ENCODE measurements at regions not wholly inside any gene's neighbourhood (a gene's known extent, or its start where the extent isn't known, plus 50 kb on each side); places are given as distances from the start of the nearest gene placed in this dataset.

DNA sequence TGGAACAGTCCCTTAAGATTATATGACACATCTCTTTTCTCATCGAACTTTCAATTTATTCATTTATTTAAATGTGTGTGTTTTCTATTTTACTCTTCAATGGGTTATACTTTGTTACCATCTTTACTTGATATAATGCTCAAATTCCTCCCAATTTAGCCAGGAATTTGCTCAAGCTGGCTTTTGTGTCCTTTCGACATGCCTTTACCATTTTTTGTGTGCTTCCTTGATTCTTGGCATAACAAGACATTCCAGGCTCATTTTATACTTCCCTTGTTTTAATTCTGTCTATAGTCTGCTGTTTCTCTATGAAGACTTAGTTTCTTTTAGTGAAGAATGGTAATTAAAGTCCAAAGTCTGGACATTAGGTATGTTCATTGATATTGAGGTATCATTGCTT is 315.8 kb downstream of the AEBP2 start (continued):
- TF ChIP-seq, protein P1, sequence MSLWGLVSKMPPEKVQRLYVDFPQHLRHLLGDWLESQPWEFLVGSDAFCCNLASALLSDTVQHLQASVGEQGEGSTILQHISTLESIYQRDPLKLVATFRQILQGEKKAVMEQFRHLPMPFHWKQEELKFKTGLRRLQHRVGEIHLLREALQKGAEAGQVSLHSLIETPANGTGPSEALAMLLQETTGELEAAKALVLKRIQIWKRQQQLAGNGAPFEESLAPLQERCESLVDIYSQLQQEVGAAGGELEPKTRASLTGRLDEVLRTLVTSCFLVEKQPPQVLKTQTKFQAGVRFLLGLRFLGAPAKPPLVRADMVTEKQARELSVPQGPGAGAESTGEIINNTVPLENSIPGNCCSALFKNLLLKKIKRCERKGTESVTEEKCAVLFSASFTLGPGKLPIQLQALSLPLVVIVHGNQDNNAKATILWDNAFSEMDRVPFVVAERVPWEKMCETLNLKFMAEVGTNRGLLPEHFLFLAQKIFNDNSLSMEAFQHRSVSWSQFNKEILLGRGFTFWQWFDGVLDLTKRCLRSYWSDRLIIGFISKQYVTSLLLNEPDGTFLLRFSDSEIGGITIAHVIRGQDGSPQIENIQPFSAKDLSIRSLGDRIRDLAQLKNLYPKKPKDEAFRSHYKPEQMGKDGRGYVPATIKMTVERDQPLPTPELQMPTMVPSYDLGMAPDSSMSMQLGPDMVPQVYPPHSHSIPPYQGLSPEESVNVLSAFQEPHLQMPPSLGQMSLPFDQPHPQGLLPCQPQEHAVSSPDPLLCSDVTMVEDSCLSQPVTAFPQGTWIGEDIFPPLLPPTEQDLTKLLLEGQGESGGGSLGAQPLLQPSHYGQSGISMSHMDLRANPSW (CRISPR knock-in tag; conservative IDR thresholded peaks at IDR 0.05; ENCODE audit: low read depth): no peak

DNA sequence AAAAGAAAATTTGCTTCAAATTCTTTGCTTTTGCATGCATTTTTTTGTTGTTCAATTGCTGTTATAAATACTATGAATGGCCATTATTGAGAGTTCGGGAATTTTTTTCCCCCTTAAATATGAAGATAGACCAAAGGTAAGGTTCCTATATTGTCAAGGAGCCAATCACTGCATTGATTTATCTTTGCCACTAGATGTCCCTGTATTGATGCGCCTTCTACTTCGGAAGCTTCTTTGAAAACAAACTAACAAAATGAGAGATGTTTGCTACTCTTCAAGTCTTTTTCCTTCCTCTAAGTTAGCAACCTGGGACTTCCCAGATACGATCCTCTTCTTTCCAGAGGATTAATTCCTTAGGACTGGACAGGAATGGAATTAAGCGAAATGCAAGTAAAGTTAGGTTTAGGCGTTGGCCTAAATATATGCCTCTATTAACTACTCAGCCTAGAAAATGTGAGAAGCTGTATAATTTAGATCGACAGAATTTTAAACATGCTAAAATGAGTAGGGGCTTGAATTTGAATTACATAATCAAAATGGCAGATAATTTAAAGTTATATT is 318.1 kb downstream of the AEBP2 start:
- ChIA-PET CTCF (interaction anchor here (0.6 to 2.2 kb wide), 16 partner anchors 11 to 611 kb away, joined by 3 to 13 read pairs (median 4); partner anchors contain the start of gene PDE3A), POLR2A (no interaction called here)
- TF ChIP-seq ESRRA (CRISPR knock-in tag; IDR thresholded peaks at IDR 0.05; ENCODE audit: borderline replicate concordance): no peak
- TF ChIP-seq, protein P2, sequence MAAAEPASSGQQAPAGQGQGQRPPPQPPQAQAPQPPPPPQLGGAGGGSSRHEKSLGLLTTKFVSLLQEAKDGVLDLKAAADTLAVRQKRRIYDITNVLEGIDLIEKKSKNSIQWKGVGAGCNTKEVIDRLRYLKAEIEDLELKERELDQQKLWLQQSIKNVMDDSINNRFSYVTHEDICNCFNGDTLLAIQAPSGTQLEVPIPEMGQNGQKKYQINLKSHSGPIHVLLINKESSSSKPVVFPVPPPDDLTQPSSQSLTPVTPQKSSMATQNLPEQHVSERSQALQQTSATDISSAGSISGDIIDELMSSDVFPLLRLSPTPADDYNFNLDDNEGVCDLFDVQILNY (CRISPR knock-in tag; IDR thresholded peaks at IDR 0.05): no peak
- no peak for TF ChIP-seq NR3C1 (CRISPR knock-in tag; conservative IDR thresholded peaks at IDR 0.05; ENCODE audit: low read depth)
- TF ChIP-seq ZNF138 (CRISPR knock-in tag; conservative IDR thresholded peaks at IDR 0.05): no peak
- TF ChIP-seq, protein P3, sequence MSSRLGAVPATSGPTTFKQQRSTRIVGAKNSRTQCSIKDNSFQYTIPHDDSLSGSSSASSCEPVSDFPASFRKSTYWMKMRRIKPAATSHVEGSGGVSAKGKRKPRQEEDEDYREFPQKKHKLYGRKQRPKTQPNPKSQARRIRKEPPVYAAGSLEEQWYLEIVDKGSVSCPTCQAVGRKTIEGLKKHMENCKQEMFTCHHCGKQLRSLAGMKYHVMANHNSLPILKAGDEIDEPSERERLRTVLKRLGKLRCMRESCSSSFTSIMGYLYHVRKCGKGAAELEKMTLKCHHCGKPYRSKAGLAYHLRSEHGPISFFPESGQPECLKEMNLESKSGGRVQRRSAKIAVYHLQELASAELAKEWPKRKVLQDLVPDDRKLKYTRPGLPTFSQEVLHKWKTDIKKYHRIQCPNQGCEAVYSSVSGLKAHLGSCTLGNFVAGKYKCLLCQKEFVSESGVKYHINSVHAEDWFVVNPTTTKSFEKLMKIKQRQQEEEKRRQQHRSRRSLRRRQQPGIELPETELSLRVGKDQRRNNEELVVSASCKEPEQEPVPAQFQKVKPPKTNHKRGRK (CRISPR knock-in tag; IDR thresholded peaks at IDR 0.05; ENCODE audit: borderline replicate concordance): no peak
- TF ChIP-seq, protein P4, sequence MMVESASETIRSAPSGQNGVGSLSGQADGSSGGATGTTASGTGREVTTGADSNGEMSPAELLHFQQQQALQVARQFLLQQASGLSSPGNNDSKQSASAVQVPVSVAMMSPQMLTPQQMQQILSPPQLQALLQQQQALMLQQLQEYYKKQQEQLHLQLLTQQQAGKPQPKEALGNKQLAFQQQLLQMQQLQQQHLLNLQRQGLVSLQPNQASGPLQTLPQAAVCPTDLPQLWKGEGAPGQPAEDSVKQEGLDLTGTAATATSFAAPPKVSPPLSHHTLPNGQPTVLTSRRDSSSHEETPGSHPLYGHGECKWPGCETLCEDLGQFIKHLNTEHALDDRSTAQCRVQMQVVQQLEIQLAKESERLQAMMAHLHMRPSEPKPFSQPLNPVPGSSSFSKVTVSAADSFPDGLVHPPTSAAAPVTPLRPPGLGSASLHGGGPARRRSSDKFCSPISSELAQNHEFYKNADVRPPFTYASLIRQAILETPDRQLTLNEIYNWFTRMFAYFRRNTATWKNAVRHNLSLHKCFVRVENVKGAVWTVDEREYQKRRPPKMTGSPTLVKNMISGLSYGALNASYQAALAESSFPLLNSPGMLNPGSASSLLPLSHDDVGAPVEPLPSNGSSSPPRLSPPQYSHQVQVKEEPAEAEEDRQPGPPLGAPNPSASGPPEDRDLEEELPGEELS (CRISPR knock-in tag; IDR thresholded peaks at IDR 0.05): no peak
- TF ChIP-seq MXD4 (CRISPR knock-in tag; IDR thresholded peaks at IDR 0.05; ENCODE audit: borderline replicate concordance): no peak
- H3K9me3 Mint-ChIP-seq: peaks cover 15% of the 10 kb centered on the region
- ATAC-seq (peak; percentile 75), DNase-seq (ENCODE audit: low spot score) (no peak)
- H3K4me3 Mint-ChIP-seq: no peak overlapping the region
- H3K27ac Mint-ChIP-seq: no peak overlapping the region
- no peaks in the 10 kb centered on the region for H3K4me1 Mint-ChIP-seq
- peaks cover 8% of the 10 kb centered on the region for H3K36me3 Mint-ChIP-seq
- no peaks in the 10 kb centered on the region for H3K27me3 Mint-ChIP-seq (ENCODE audit: low read depth)

DNA sequence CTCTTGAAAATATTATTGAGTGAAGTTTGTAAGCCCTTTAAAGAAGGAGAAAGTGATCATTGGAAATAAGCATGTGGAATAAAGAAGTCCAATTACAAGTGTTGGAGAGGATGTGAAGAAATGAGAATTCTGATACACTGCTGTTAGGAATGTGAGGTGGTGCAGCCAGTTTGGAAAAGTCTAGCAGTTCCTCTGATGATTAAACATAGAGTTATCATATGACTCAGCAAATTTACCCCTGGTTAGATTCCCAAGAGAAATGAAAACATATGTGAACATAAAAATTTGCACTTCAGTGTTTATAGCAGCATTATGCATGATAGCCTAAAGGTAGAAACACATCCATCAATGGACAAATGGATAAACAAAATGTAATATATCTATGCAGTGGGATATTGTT is 319.9 kb downstream of the AEBP2 start:
- CTCF ChIA-PET: no interaction called here
- H3K27ac Mint-ChIP-seq: no peak overlapping the region
- H3K27me3 Mint-ChIP-seq (ENCODE audit: low read depth): no peaks in the 10 kb centered on the region
- H3K4me1 Mint-ChIP-seq: no peaks in the 10 kb centered on the region
- no peaks in the 10 kb centered on the region for H3K36me3 Mint-ChIP-seq
- DNase-seq (ENCODE audit: low spot score) (no peak), ATAC-seq (no peak)
- POLR2A ChIA-PET: no interaction called here
- no peaks in the 10 kb centered on the region for H3K9me3 Mint-ChIP-seq
- H3K4me3 Mint-ChIP-seq: no peak overlapping the region
- TF ChIP-seq, protein P1 (CRISPR knock-in tag; conservative IDR thresholded peaks at IDR 0.05; ENCODE audit: low read depth): no peak
- TF ChIP-seq, protein P5, sequence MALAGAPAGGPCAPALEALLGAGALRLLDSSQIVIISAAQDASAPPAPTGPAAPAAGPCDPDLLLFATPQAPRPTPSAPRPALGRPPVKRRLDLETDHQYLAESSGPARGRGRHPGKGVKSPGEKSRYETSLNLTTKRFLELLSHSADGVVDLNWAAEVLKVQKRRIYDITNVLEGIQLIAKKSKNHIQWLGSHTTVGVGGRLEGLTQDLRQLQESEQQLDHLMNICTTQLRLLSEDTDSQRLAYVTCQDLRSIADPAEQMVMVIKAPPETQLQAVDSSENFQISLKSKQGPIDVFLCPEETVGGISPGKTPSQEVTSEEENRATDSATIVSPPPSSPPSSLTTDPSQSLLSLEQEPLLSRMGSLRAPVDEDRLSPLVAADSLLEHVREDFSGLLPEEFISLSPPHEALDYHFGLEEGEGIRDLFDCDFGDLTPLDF (CRISPR knock-in tag; IDR thresholded peaks at IDR 0.05): no peak
- TF ChIP-seq ZNF138 (CRISPR knock-in tag; conservative IDR thresholded peaks at IDR 0.05) (no peak), GRHL2 (CRISPR knock-in tag; IDR thresholded peaks at IDR 0.05; ENCODE audit: insufficient replicate concordance, severe bottlenecking) (no peak), ZNF263 (CRISPR knock-in tag; IDR thresholded peaks at IDR 0.05; ENCODE audit: low read depth) (no peak), ESRRA (CRISPR knock-in tag; IDR thresholded peaks at IDR 0.05; ENCODE audit: borderline replicate concordance) (no peak), FOXK1 (CRISPR knock-in tag; IDR thresholded peaks at IDR 0.05) (no peak)
- TF ChIP-seq, protein P6, sequence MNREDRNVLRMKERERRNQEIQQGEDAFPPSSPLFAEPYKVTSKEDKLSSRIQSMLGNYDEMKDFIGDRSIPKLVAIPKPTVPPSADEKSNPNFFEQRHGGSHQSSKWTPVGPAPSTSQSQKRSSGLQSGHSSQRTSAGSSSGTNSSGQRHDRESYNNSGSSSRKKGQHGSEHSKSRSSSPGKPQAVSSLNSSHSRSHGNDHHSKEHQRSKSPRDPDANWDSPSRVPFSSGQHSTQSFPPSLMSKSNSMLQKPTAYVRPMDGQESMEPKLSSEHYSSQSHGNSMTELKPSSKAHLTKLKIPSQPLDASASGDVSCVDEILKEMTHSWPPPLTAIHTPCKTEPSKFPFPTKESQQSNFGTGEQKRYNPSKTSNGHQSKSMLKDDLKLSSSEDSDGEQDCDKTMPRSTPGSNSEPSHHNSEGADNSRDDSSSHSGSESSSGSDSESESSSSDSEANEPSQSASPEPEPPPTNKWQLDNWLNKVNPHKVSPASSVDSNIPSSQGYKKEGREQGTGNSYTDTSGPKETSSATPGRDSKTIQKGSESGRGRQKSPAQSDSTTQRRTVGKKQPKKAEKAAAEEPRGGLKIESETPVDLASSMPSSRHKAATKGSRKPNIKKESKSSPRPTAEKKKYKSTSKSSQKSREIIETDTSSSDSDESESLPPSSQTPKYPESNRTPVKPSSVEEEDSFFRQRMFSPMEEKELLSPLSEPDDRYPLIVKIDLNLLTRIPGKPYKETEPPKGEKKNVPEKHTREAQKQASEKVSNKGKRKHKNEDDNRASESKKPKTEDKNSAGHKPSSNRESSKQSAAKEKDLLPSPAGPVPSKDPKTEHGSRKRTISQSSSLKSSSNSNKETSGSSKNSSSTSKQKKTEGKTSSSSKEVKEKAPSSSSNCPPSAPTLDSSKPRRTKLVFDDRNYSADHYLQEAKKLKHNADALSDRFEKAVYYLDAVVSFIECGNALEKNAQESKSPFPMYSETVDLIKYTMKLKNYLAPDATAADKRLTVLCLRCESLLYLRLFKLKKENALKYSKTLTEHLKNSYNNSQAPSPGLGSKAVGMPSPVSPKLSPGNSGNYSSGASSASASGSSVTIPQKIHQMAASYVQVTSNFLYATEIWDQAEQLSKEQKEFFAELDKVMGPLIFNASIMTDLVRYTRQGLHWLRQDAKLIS (CRISPR knock-in tag; IDR thresholded peaks at IDR 0.05; ENCODE audit: borderline replicate concordance): no peak
- TF ChIP-seq, protein P7, sequence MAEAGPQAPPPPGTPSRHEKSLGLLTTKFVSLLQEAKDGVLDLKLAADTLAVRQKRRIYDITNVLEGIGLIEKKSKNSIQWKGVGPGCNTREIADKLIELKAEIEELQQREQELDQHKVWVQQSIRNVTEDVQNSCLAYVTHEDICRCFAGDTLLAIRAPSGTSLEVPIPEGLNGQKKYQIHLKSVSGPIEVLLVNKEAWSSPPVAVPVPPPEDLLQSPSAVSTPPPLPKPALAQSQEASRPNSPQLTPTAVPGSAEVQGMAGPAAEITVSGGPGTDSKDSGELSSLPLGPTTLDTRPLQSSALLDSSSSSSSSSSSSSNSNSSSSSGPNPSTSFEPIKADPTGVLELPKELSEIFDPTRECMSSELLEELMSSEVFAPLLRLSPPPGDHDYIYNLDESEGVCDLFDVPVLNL (CRISPR knock-in tag; IDR thresholded peaks at IDR 0.05; ENCODE audit: borderline replicate concordance, low read depth): no peak
